Left lung (tissue), 4 donors: ENCODE measurements at regions not wholly inside any gene's neighbourhood (a gene's known extent, or its start where the extent isn't known, plus 50 kb on each side); places are given as distances from the start of the nearest gene placed in this dataset.

Source experiments
- ATAC-seq: fragments of 200-7000 bp; cut with Tn5 transposase; one replicate; pipeline ENCODE4 v1.9.1; 2020; ENCODE audit warnings: moderate library complexity
- DNase-seq, 4 donors: peaks; one replicate each; pipeline ENCODE4 v3.0.0-alpha.2; 2013 to 2020
- H3K27ac ChIP-seq, 2 donors: fragments of 200-600 bp; sonication (generic) in 1 of 2; one replicate each; pipeline versions ENCODE4 v1.5.0 to v1.8.0; 2020 to 2021
- H3K27me3 ChIP-seq, 2 donors: fragments of 200-600 bp; sonication (generic) in 1 of 2; one replicate each; pipeline versions ENCODE4 v1.5.0 to v1.8.0; 2020 to 2021
- H3K36me3 ChIP-seq, 2 donors: fragments of 200-600 bp; sonication (generic) in 1 of 2; one replicate each; pipeline versions ENCODE4 v1.5.0 to v1.8.0; 2020 to 2021
- H3K4me1 ChIP-seq, 2 donors: fragments of 200-600 bp; one replicate each; pipeline ENCODE4 v1.8.0; 2021
- H3K4me3 ChIP-seq, 2 donors: fragments of 200-600 bp; sonication (generic) in 1 of 2; one replicate each; pipeline versions ENCODE4 v1.5.0 to v1.8.0; 2020 to 2021; ENCODE audit warnings: mild to moderate bottlenecking in 1 of 2
- H3K9me3 ChIP-seq, 2 donors: fragments of 200-600 bp; sonication (generic) in 1 of 2; one replicate each; pipeline versions ENCODE4 v1.5.0 to v1.8.0; 2020 to 2021
- CTCF ChIP-seq, 2 donors: fragments of 200-600 bp; sonication (generic) in 1 of 2; IDR thresholded peaks; one replicate each; pipeline versions ENCODE4 v1.5.0 to v1.8.0; 2021; ENCODE audit warnings: antibody characterized with exemption in 2 of 2
- intact Hi-C, 2 donors: fragments of 100-400 bp; cut with DNase I; formaldehyde crosslinking; loops; one replicate each; pipeline versions ENCODE4 v1.11.2 to v1.14.2; 2022
- donor health status: DM: no; HTN: yes; CAD: no.
- donor health status: DM: no; HTN: no; CAD: no.

GRCh38 chr18:42445359-42445758 lies 490.3 kb downstream of the PIK3C3 start:
- intact Hi-C loops, result no loop called here
- Histone ChIP-seq H3K36me3 (no peaks in the 10 kb centered on the region), H3K27me3 (no peaks in the 10 kb centered on the region), H3K9me3 (peaks cover 0 to 27% of the 10 kb centered on the region in 2 donors), H3K4me1 (no peaks in the 10 kb centered on the region), H3K27ac (no peak overlapping the region), H3K4me3 (no peak overlapping the region)
- no peak for DNase-seq
- TF ChIP-seq CTCF (IDR thresholded peaks at IDR 0.05), result no peak
- ATAC-seq, result no peak

GRCh38 chr18:42446195-42446594 lies 491.2 kb downstream of the PIK3C3 start:
- Histone ChIP-seq H3K36me3 (no peaks in the 10 kb centered on the region), H3K4me1 (no peaks in the 10 kb centered on the region), H3K9me3 (peaks cover 0 to 27% of the 10 kb centered on the region in 2 donors), H3K4me3 (no peak overlapping the region), H3K27me3 (no peaks in the 10 kb centered on the region), H3K27ac (no peak overlapping the region)
- ATAC-seq (peak; percentile 50), DNase-seq (no peak)
- no peak for TF ChIP-seq CTCF (IDR thresholded peaks at IDR 0.05)
- intact Hi-C loops, result no loop called here

GRCh38 chr18:42447688-42448087 lies 492.7 kb downstream of the PIK3C3 start:
- H3K9me3 ChIP-seq, result peaks cover 0 to 30% of the 10 kb centered on the region in 2 donors
- TF ChIP-seq CTCF (IDR thresholded peaks at IDR 0.05), result no peak
- no peak overlapping the region for H3K4me3 ChIP-seq
- no peaks in the 10 kb centered on the region for H3K27me3 ChIP-seq
- ATAC-seq (no peak), DNase-seq (no peak)
- intact Hi-C loops, result no loop called here
- H3K4me1 ChIP-seq, result no peaks in the 10 kb centered on the region
- no peaks in the 10 kb centered on the region for H3K36me3 ChIP-seq
- no peak overlapping the region for H3K27ac ChIP-seq

- no peak for TF ChIP-seq CTCF (IDR thresholded peaks at IDR 0.05)
- no peaks in the 10 kb centered on the region for H3K27me3 ChIP-seq
- intact Hi-C loops, result no loop called here
- no peaks in the 10 kb centered on the region for H3K4me1 ChIP-seq
- H3K9me3 ChIP-seq, result no peaks in the 10 kb centered on the region
- no peak overlapping the region for H3K27ac ChIP-seq
- ATAC-seq, result no peak
- DNase-seq, result no peak
- no peak overlapping the region for H3K4me3 ChIP-seq
- no peaks in the 10 kb centered on the region for H3K36me3 ChIP-seq
Observed at GRCh38 chr18:42458226-42458625, 503.2 kb downstream of the PIK3C3 start.

- no peak overlapping the region for H3K4me3 ChIP-seq
- no peak for TF ChIP-seq CTCF (IDR thresholded peaks at IDR 0.05)
- DNase-seq, result no peak
- H3K36me3 ChIP-seq, result no peaks in the 10 kb centered on the region
- no peaks in the 10 kb centered on the region for H3K4me1 ChIP-seq
- H3K9me3 ChIP-seq, result no peaks in the 10 kb centered on the region
- H3K27me3 ChIP-seq, result no peaks in the 10 kb centered on the region
- intact Hi-C loops, result no loop called here
- H3K27ac ChIP-seq, result no peak overlapping the region
- ATAC-seq, result no peak
Observed at GRCh38 chr18:42459873-42460272, 504.8 kb downstream of the PIK3C3 start.
